A673 (cell line): ENCODE measurements at regions not wholly inside any gene's neighbourhood (a gene's known extent, or its start where the extent isn't known, plus 50 kb on each side); places are given as distances from the start of the nearest gene placed in this dataset.
A peak's percentile ranks its signal among the peaks of the same experiment; 100 is the strongest.

Experiments used
- BruUV-seq: library from RNA; stranded (reverse); fragments of 400-500 nt; replicated peaks from 2 replicates; lab custom pipeline; 2021; lab: Mats Ljungman, UMichigan
- CTCF ChIA-PET: fragments of 300-600 bp; sonication (Branson Sonifier 250); formaldehyde crosslinking; loops from one replicate; lab custom pipeline; 2022; ENCODE audit warnings: antibody characterized with exemption; lab: Charles Lee
- POLR2A ChIA-PET: fragments of 300-600 bp; sonication (Branson Sonifier 250); formaldehyde crosslinking; loops from one replicate; lab custom pipeline; 2022; ENCODE audit warnings: antibody characterized with exemption; ENCODE audit not compliant: low non-redundant PET; lab: Charles Lee
- DNase-seq: peaks from one replicate; pipeline ENCODE4 v3.0.0-alpha.2; 2015; ENCODE audit warnings: low spot score
- H3K27ac ChIP-seq: fragments of 200-600 bp; sonication (generic); 2 replicates; pipeline ENCODE4 v1.5.1; 2016; ENCODE audit warnings: mixed run types, low read depth, mild to moderate bottlenecking, mixed read lengths, antibody characterized with exemption, low read length; ENCODE audit not compliant: poor library complexity, severe bottlenecking
- H3K27me3 ChIP-seq: fragments of 200-600 bp; sonication (generic); replicated peaks from 2 replicates; pipeline ENCODE4 v1.6.1; 2017; ENCODE audit warnings: mixed run types, low read depth, mild to moderate bottlenecking, mixed read lengths, antibody characterized with exemption, low read length; ENCODE audit not compliant: insufficient read depth, poor library complexity
- H3K36me3 ChIP-seq: fragments of 200-600 bp; sonication (generic); 2 replicates; pipeline ENCODE4 v1.6.1; 2016; ENCODE audit warnings: mixed run types, mild to moderate bottlenecking, mixed read lengths, antibody characterized with exemption, low read length; ENCODE audit not compliant: insufficient read depth, poor library complexity, severe bottlenecking
- H3K4me1 ChIP-seq: fragments of 200-600 bp; sonication (generic); 2 replicates; pipeline ENCODE4 v1.6.1; 2017; ENCODE audit warnings: mixed run types, mild to moderate bottlenecking, mixed read lengths, antibody characterized with exemption, low read length; ENCODE audit not compliant: insufficient read depth, poor library complexity, severe bottlenecking
- H3K4me3 ChIP-seq: fragments of 200-600 bp; sonication (generic); 2 replicates; pipeline ENCODE4 v1.5.1; 2016; ENCODE audit warnings: low read depth, mixed run types, mild to moderate bottlenecking, mixed read lengths, low read length; ENCODE audit not compliant: poor library complexity, severe bottlenecking
- H3K9me3 ChIP-seq: fragments of 200-600 bp; sonication (generic); 2 replicates; pipeline ENCODE4 v1.6.1; 2016; ENCODE audit warnings: mixed run types, low read depth, mild to moderate bottlenecking, mixed read lengths, antibody characterized with exemption, low read length; ENCODE audit not compliant: poor library complexity, severe bottlenecking
- EZH2 ChIP-seq: fragments of 200-600 bp; sonication (generic); IDR thresholded peaks from 2 replicates; pipeline ENCODE4 v1.6.1; 2017; ENCODE audit warnings: borderline replicate concordance, low read depth, mild to moderate bottlenecking, mixed read lengths, antibody characterized with exemption, low read length; ENCODE audit not compliant: poor library complexity, severe bottlenecking
- intact Hi-C: fragments of 100-400 bp; cut with micrococcal nuclease; formaldehyde crosslinking; loops from one replicate; pipeline ENCODE4 v1.10.0; 2022; ENCODE audit not compliant: unreplicated experiment
- TF ChIP-seq, protein P1 (sequence below): fragments of 300-800, 200-600 bp; sonication (generic); conservative IDR thresholded peaks from 2 replicates; pipeline ENCODE4 v1.5.1; 2017; ENCODE audit warnings: low read depth, mild to moderate bottlenecking, antibody characterized with exemption, low read length, moderate library complexity, mixed read lengths

DNA sequence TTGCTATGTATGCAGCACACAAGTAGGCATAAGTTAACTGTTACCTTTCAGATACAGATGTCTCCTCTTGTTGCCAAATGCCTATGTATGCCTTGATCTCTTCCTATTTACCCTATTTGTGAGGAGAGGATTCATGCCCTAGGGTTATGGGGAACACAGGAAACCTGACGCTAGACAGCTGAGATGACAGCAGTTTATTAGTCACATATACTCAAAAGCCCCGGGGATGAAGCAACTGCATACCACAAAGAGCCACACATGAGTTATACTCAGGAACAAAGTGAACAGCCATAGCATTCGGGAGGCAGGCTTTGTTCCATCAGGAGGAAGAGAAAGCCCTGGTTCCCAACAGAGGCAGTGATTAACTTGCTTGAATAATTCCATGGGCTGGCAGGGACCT is 1011.7 kb upstream of the PCDH7 start:
- DNase-seq: peak; percentile 11
- CTCF ChIA-PET: no interaction called here
- BruUV-seq: no TSS peak

DNA sequence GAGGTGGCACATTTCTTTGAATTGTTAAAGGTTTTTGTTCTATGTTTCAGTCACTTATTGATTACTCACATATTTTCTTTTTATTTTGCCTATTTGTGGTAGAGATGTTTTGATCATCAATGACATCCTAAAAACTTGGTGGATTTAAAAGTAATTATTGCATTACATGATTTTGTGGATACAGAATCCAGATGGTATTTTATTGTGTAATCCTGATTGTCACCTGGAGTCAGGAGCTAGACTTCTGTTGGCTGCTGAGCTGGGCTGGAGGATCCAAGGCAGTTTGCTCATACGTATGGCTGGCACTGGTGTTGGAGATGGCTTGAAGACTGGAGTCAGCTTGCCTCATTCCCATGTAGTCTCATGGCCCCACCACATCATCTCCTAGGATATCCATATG is 1009.6 kb upstream of the PCDH7 start:
- TF ChIP-seq, protein P1, sequence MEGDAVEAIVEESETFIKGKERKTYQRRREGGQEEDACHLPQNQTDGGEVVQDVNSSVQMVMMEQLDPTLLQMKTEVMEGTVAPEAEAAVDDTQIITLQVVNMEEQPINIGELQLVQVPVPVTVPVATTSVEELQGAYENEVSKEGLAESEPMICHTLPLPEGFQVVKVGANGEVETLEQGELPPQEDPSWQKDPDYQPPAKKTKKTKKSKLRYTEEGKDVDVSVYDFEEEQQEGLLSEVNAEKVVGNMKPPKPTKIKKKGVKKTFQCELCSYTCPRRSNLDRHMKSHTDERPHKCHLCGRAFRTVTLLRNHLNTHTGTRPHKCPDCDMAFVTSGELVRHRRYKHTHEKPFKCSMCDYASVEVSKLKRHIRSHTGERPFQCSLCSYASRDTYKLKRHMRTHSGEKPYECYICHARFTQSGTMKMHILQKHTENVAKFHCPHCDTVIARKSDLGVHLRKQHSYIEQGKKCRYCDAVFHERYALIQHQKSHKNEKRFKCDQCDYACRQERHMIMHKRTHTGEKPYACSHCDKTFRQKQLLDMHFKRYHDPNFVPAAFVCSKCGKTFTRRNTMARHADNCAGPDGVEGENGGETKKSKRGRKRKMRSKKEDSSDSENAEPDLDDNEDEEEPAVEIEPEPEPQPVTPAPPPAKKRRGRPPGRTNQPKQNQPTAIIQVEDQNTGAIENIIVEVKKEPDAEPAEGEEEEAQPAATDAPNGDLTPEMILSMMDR: no peak
- TF ChIP-seq EZH2: no peak
- Histone ChIP-seq H3K4me3 (no peak overlapping the region), H3K9me3 (no peaks in the 10 kb centered on the region), H3K27me3 (no peaks in the 10 kb centered on the region), H3K27ac (no peak overlapping the region), H3K4me1 (no peaks in the 10 kb centered on the region), H3K36me3 (no peaks in the 10 kb centered on the region)
- no peak for DNase-seq
- BruUV-seq: no TSS peak
- intact Hi-C loops: no loop called here
- ChIA-PET POLR2A (no interaction called here), CTCF (no interaction called here)

More for the DNA sequence above, 1011.7 kb upstream of the PCDH7 start:
- H3K36me3 ChIP-seq: no peaks in the 10 kb centered on the region
- H3K27ac ChIP-seq: no peak overlapping the region
- TF ChIP-seq, protein P1: no peak
- TF ChIP-seq EZH2: no peak
- intact Hi-C loops: no loop called here
- no peaks in the 10 kb centered on the region for H3K4me1 ChIP-seq
- POLR2A ChIA-PET: no interaction called here
- H3K9me3 ChIP-seq: no peaks in the 10 kb centered on the region
- H3K27me3 ChIP-seq: no peaks in the 10 kb centered on the region
- H3K4me3 ChIP-seq: no peak overlapping the region

DNA sequence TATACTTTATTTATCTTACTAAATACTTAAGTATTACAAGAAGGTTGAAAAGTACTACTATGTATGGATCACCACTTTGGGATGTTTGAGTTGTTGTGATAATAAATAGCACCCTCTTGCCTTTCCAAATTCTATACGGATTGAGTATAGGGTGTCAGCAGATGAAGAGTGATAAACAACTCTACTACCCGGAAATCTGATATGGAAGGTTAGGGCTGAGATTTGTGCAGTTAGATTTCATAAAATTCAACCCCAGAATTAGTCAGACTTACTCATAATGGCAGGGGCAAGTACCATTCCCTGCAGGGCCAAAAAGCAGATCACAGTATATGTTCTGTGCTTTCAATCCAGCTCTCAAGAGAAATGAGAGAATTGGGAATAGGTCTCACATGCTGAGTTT is 1008.9 kb upstream of the PCDH7 start:
- ChIA-PET POLR2A (no interaction called here), CTCF (no interaction called here)
- Histone ChIP-seq H3K27me3 (no peaks in the 10 kb centered on the region), H3K4me3 (no peak overlapping the region), H3K4me1 (no peaks in the 10 kb centered on the region), H3K9me3 (no peaks in the 10 kb centered on the region), H3K27ac (no peak overlapping the region), H3K36me3 (no peaks in the 10 kb centered on the region)
- TF ChIP-seq, protein P1: no peak
- no peak for TF ChIP-seq EZH2
- BruUV-seq: no TSS peak
- DNase-seq: no peak
- intact Hi-C loops: no loop called here
